GM12878 (cell line): ENCODE measurements at regions not wholly inside any gene's neighbourhood (a gene's known extent, or its start where the extent isn't known, plus 50 kb on each side); places are given as distances from the start of the nearest gene placed in this dataset.

Experiments used
- ATAC-seq: fragments of 200-7000 bp; cut with Tn5 transposase; 3 replicates; pipeline ENCODE4 v1.9.1; 2020; ENCODE audit warnings: mild to moderate bottlenecking, moderate library complexity
- BruUV-seq: library from RNA; stranded (reverse); fragments of 400-500 nt; replicated peaks from 2 replicates; lab custom pipeline; 2021; lab: Mats Ljungman, UMichigan
- CTCF ChIA-PET: fragments of 300-600 bp; sonication (Branson Sonifier 250); formaldehyde crosslinking; extraction: SDS; loops from one replicate; lab custom pipeline; 2021; ENCODE audit warnings: inconsistent platforms; lab: Yijun Ruan, JAX
- POLR2A ChIA-PET: fragments of 350-600 bp; formaldehyde crosslinking; extraction: SDS; loops from one replicate; lab custom pipeline; 2021; ENCODE audit warnings: inconsistent platforms; lab: Charles Lee
- RAD21 ChIA-PET: fragments of 300-600 bp; sonication (Branson Sonifier 250); formaldehyde crosslinking; loops from one replicate; lab custom pipeline; 2023; ENCODE audit warnings: antibody characterized with exemption; ENCODE audit not compliant: unreplicated experiment; lab: Charles Lee
- SMC1A ChIA-PET: fragments of 300-600 bp; sonication (Branson Sonifier 250); formaldehyde crosslinking; loops from one replicate; lab custom pipeline; 2023; ENCODE audit not compliant: unreplicated experiment, uncharacterized antibody; lab: Charles Lee
- DNase-seq: peaks from one replicate; pipeline ENCODE4 v3.0.0-alpha.2; 2011; ENCODE audit warnings: low read depth, low spot score
- FAIRE-seq: peaks from 3 replicates; lab custom pipeline; 2011; peaks lifted over from hg19 to GRCh38; lab: Jason Lieb, UNC
- H2AFZ ChIP-seq: 2 replicates; pipeline ENCODE4 v1.6.0; 2011; ENCODE audit warnings: low read depth, low read length, control low read depth; ENCODE audit not compliant: control insufficient read depth
- H3K27ac ChIP-seq: 2 replicates; pipeline ENCODE4 v1.5.1; 2011; ENCODE audit warnings: control low read depth; ENCODE audit not compliant: control insufficient read depth, insufficient read depth
- H3K27me3 ChIP-seq, 2 experiments: replicated peaks in 1 of 2; 2 replicates each; pipeline versions ENCODE4 v1.6.0 to v1.6.1; 2011; ENCODE audit warnings: low read length in 1 of 2; ENCODE audit not compliant: control insufficient read depth in 2 of 2, insufficient read depth in 2 of 2
- H3K36me3 ChIP-seq, 2 experiments: 2 replicates each; pipeline ENCODE4 v1.5.1; 2011; ENCODE audit warnings: low read length in 1 of 2; ENCODE audit not compliant: control insufficient read depth in 2 of 2, insufficient read depth in 2 of 2
- H3K4me1 ChIP-seq: 2 replicates; pipeline ENCODE4 v1.6.1; 2011; ENCODE audit warnings: mild to moderate bottlenecking, low read length, moderate library complexity, mixed read lengths; ENCODE audit not compliant: control insufficient read depth, insufficient read depth
- H3K4me2 ChIP-seq: 2 replicates; pipeline ENCODE4 v1.6.0; 2011; ENCODE audit warnings: control low read depth; ENCODE audit not compliant: control insufficient read depth, insufficient read depth
- H3K4me3 ChIP-seq: fragments of 200-600 bp; sonication (generic); 2 replicates; pipeline ENCODE4 v1.5.1; 2016
- H3K79me2 ChIP-seq: 2 replicates; pipeline ENCODE4 v1.6.0; 2011; ENCODE audit warnings: low read length; ENCODE audit not compliant: control insufficient read depth, insufficient read depth
- H3K9ac ChIP-seq: 2 replicates; pipeline ENCODE4 v1.8.0; 2011; ENCODE audit warnings: low read length, control low read depth, mixed read lengths; ENCODE audit not compliant: control insufficient read depth, insufficient read depth
- H3K9me3 ChIP-seq: replicated peaks from 3 replicates; pipeline ENCODE4 v1.5.1; 2011; ENCODE audit warnings: mild to moderate bottlenecking, low read length; ENCODE audit not compliant: control insufficient read depth, insufficient read depth
- H4K20me1 ChIP-seq: 2 replicates; pipeline ENCODE4 v1.6.0; 2011; ENCODE audit not compliant: control insufficient read depth, insufficient read depth
- ESRRA ChIP-seq: IDR thresholded peaks from 2 replicates; pipeline ENCODE4 v1.6.1; 2012; ENCODE audit warnings: mild to moderate bottlenecking, low read length, improper control_type of control experiment
- ETV6 ChIP-seq, 2 experiments: fragments of 450-650 bp in 1 of 2; IDR thresholded peaks in 1 of 2; conservative IDR thresholded peaks in 1 of 2; 2 replicates each; pipeline ENCODE4 v1.6.1; 2014; ENCODE audit warnings: antibody characterized with exemption in 1 of 2, borderline replicate concordance in 1 of 2, low read depth in 1 of 2, mild to moderate bottlenecking in 1 of 2, moderate library complexity in 1 of 2
- GABPA ChIP-seq: IDR thresholded peaks from 2 replicates; pipeline ENCODE4 v1.6.1; 2014; ENCODE audit warnings: antibody characterized with exemption, low read depth, mild to moderate bottlenecking, inconsistent platforms
- JUND ChIP-seq: IDR thresholded peaks from 2 replicates; pipeline ENCODE4 v1.6.1; 2012; ENCODE audit warnings: low read depth, mild to moderate bottlenecking, low read length, improper control_type of control experiment, moderate library complexity
- KLF5 ChIP-seq: fragments of 450-650 bp; IDR thresholded peaks from 2 replicates; pipeline ENCODE4 v1.6.1; 2014; ENCODE audit warnings: mild to moderate bottlenecking; ENCODE audit not compliant: partially characterized antibody
- MXI1 ChIP-seq: fragments of 150-350 bp; IDR thresholded peaks from 2 replicates; pipeline ENCODE4 v1.6.1; 2011; ENCODE audit warnings: low read depth, mild to moderate bottlenecking, inconsistent platforms, low read length, improper control_type of control experiment
- NFYA ChIP-seq: IDR thresholded peaks from 2 replicates; pipeline ENCODE4 v1.6.1; 2011; ENCODE audit warnings: low read depth, mild to moderate bottlenecking, low read length, improper control_type of control experiment, borderline replicate concordance
- NR2F1 ChIP-seq: fragments of 450-650 bp; conservative IDR thresholded peaks from 2 replicates; pipeline ENCODE4 v1.6.1; 2017; ENCODE audit warnings: mild to moderate bottlenecking
- POU2F2 ChIP-seq: IDR thresholded peaks from 3 replicates; pipeline ENCODE4 v1.6.1; 2011; ENCODE audit warnings: low read depth, mild to moderate bottlenecking, low read length, borderline replicate concordance
- WGBS: methylation state at CpG from one replicate; pipeline ENCODE4 v1.1.6; 2016; ENCODE audit warnings: low lambda C conversion rate; ENCODE audit not compliant: insufficient replicate concordance, insufficient coverage; ENCODE audit errors: missing lambda C conversion rate; 5-methylcytosine and 5-hydroxymethylcytosine counted together
- in situ Hi-C: fragments of 300-500 bp; cut with MboI; formaldehyde crosslinking; loops from 9 replicates; pipeline ENCODE4 v1.14.3; 2018; ENCODE audit warnings: mixed read lengths
- intact Hi-C: fragments of 100-400 bp; cut with micrococcal nuclease; formaldehyde crosslinking; loops from one replicate; pipeline ENCODE4 v1.14.2; 2022; ENCODE audit not compliant: unreplicated experiment
- TF ChIP-seq, protein P1 (sequence below), 3 experiments: IDR thresholded peaks in 2 of 3; conservative IDR thresholded peaks in 1 of 3; 2 replicates each; pipeline ENCODE4 v1.5.1; 2011; ENCODE audit warnings: low read depth in 3 of 3, low read length in 3 of 3, mild to moderate bottlenecking in 3 of 3, control low read depth in 2 of 3, moderate library complexity in 2 of 3, inconsistent platforms in 1 of 3, mixed read lengths in 1 of 3; ENCODE audit not compliant: control insufficient read depth in 2 of 3, insufficient read depth in 1 of 3; ENCODE audit errors: extremely low read depth in 1 of 3
- TF ChIP-seq, protein P2 (sequence below): IDR thresholded peaks from 2 replicates; pipeline ENCODE4 v1.6.1; 2011; ENCODE audit warnings: borderline replicate concordance, low read depth, mild to moderate bottlenecking, moderate library complexity, low read length; ENCODE audit not compliant: insufficient read depth, poor library complexity, severe bottlenecking

DNA sequence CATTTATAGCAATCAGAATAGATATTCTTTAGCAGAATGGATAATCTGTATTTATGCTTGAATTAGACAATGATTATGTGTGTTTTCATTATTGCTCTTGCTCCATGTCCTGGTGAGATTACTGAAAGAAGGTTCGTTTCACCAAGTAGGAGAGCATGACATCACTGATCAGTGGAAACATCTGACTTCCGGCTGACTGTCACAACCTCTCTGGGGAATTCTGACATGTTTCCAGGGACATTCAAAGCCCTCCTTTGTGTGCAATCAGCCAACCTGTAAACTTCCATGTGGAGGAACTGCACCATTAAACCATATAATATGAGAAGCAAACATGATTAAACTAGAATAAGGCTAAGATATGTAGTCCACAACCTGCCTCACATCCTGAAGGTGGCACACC lies 424.8 kb upstream of the ADGRL4 start (continued):
- TF ChIP-seq, protein P1, sequence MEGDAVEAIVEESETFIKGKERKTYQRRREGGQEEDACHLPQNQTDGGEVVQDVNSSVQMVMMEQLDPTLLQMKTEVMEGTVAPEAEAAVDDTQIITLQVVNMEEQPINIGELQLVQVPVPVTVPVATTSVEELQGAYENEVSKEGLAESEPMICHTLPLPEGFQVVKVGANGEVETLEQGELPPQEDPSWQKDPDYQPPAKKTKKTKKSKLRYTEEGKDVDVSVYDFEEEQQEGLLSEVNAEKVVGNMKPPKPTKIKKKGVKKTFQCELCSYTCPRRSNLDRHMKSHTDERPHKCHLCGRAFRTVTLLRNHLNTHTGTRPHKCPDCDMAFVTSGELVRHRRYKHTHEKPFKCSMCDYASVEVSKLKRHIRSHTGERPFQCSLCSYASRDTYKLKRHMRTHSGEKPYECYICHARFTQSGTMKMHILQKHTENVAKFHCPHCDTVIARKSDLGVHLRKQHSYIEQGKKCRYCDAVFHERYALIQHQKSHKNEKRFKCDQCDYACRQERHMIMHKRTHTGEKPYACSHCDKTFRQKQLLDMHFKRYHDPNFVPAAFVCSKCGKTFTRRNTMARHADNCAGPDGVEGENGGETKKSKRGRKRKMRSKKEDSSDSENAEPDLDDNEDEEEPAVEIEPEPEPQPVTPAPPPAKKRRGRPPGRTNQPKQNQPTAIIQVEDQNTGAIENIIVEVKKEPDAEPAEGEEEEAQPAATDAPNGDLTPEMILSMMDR (IDR thresholded peaks at IDR 0.05 in 2 of 3, conservative IDR thresholded peaks at IDR 0.05 in 1 of 3; ENCODE audit: control insufficient read depth in 2 of 3, extremely low read depth in 1 of 3, insufficient read depth in 1 of 3, low read depth in 3 of 3, low read length in 3 of 3) = peak in 1 of 3 experiments; percentile 3; a peak in 1 of 6 replicates
- no peak for TF ChIP-seq GABPA
- no peak for TF ChIP-seq ESRRA

DNA sequence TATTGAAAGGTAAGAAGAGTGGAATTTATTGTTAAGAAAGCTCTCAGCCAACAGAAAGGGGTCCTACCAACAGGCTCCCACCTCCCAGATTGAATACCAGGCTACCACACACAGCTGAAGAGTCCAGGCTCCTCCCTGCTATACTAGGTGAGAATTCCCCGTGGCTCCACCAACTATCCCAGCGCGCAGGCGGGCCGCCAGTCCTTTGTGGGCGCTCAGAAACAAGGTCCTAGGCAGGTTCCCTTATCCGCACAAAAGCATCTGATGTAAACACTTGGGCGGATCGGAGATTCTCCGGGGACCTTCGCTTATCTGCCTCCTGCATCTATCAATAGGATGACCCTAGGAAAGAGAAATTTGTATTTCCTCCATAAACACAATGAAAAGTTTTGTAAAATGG lies 423.9 kb upstream of the ADGRL4 start:
- ChIA-PET RAD21 (no interaction called here), POLR2A (no interaction called here), SMC1A (no interaction called here), CTCF (no interaction called here)
- Histone ChIP-seq H4K20me1 (no peaks in the 10 kb centered on the region), H3K79me2 (no peaks in the 10 kb centered on the region), H3K27me3 (no peaks in the 10 kb centered on the region), H3K9me3 (no peaks in the 10 kb centered on the region), H3K27ac (no peak overlapping the region), H3K4me3 (no peak overlapping the region), H3K36me3 (no peaks in the 10 kb centered on the region), H3K4me1 (no peaks in the 10 kb centered on the region), H3K4me2 (no peak overlapping the region), H3K9ac (no peak overlapping the region), H2AFZ (no peak overlapping the region)
- WGBS = 55% methylated on average over 11 of the region's 11 CpGs
- DNase-seq (no peak), ATAC-seq (no peak), FAIRE-seq (no peak)
- intact Hi-C loops (no loop called here), in situ Hi-C loops (no loop called here)
- no TSS peak for BruUV-seq
- TF ChIP-seq KLF5 (no peak), MXI1 (no peak), NFYA (no peak), JUND (no peak), POU2F2 (no peak), NR2F1 (no peak), ETV6 (conservative IDR thresholded peaks at IDR 0.05 in 1 of 2, IDR thresholded peaks at IDR 0.05 in 1 of 2; ENCODE audit: borderline replicate concordance in 1 of 2, low read depth in 1 of 2) (no peak)
- TF ChIP-seq, protein P2, sequence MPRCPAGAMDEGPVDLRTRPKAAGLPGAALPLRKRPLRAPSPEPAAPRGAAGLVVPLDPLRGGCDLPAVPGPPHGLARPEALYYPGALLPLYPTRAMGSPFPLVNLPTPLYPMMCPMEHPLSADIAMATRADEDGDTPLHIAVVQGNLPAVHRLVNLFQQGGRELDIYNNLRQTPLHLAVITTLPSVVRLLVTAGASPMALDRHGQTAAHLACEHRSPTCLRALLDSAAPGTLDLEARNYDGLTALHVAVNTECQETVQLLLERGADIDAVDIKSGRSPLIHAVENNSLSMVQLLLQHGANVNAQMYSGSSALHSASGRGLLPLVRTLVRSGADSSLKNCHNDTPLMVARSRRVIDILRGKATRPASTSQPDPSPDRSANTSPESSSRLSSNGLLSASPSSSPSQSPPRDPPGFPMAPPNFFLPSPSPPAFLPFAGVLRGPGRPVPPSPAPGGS = no peak
